Natural killer cell (primary cell): ENCODE measurements at regions not wholly inside any gene's neighbourhood (a gene's known extent, or its start where the extent isn't known, plus 50 kb on each side); places are given as distances from the start of the nearest gene placed in this dataset.

ENCODE experiments used
- ATAC-seq, 3 donors: fragments of 150-1000 bp in 2 of 3; fragments of 200-7000 bp in 1 of 3; cut with Tn5 transposase; 1 replicate in 1 of 3; 2 replicates in 2 of 3; pipeline ENCODE4 v1.10.0; 2021; ENCODE audit warnings: mild to moderate bottlenecking in 2 of 3, moderate library complexity in 2 of 3
- DNase-seq, 2 donors: peaks; one replicate each; pipeline versions ENCODE4 v3.0.0 to v3.0.0-alpha.2; 2013 to 2021; ENCODE audit warnings: mixed read lengths in 1 of 2
- H3K27ac ChIP-seq: one replicate; pipeline ENCODE4 v1.5.1; 2013; ENCODE audit warnings: mild to moderate bottlenecking, low read length
- H3K27me3 ChIP-seq: one replicate; pipeline ENCODE4 v1.6.1; 2013; ENCODE audit warnings: low read length; ENCODE audit not compliant: control insufficient read depth, insufficient read depth
- H3K36me3 ChIP-seq: one replicate; pipeline ENCODE4 v1.6.1; 2013; ENCODE audit warnings: low read length; ENCODE audit not compliant: control insufficient read depth, insufficient read depth
- H3K4me1 ChIP-seq: one replicate; pipeline ENCODE4 v1.6.1; 2013; ENCODE audit warnings: low read length; ENCODE audit not compliant: control insufficient read depth, insufficient read depth
- H3K4me3 ChIP-seq: one replicate; pipeline ENCODE4 v1.5.1; 2013; ENCODE audit warnings: low read length
- H3K9me3 ChIP-seq: one replicate; pipeline ENCODE4 v1.6.1; 2013; ENCODE audit warnings: low read length; ENCODE audit not compliant: control insufficient read depth, insufficient read depth
- H3K27ac Mint-ChIP-seq, 2 donors: one replicate each; pipeline ENCODE4 v1.8.0; 2022; ENCODE audit warnings: mild to moderate bottlenecking in 2 of 2, mixed read lengths in 2 of 2, moderate library complexity in 1 of 2
- H3K27me3 Mint-ChIP-seq, 2 donors: one replicate each; pipeline ENCODE4 v1.8.0; 2022; ENCODE audit warnings: low read depth in 2 of 2, mixed read lengths in 2 of 2
- H3K36me3 Mint-ChIP-seq: one replicate; pipeline ENCODE4 v1.8.0; 2022; ENCODE audit warnings: mixed read lengths
- H3K4me1 Mint-ChIP-seq, 2 donors: one replicate each; pipeline ENCODE4 v1.8.0; 2022; ENCODE audit warnings: mixed read lengths in 2 of 2
- H3K4me3 Mint-ChIP-seq: one replicate; pipeline ENCODE4 v1.8.0; 2022; ENCODE audit warnings: mild to moderate bottlenecking, moderate library complexity, mixed read lengths
- H3K9me3 Mint-ChIP-seq, 2 donors: one replicate each; pipeline ENCODE4 v1.8.0; 2022; ENCODE audit warnings: mixed read lengths in 2 of 2
- CTCF ChIP-seq: fragments of 200-600 bp; IDR thresholded peaks from one replicate; pipeline ENCODE4 v1.8.0; 2022; ENCODE audit warnings: antibody characterized with exemption
- WGBS: methylation state at CpG from one replicate; pipeline ENCODE4 v1.1.7; 2013; ENCODE audit warnings: missing lambda C conversion rate; ENCODE audit not compliant: insufficient coverage; 5-methylcytosine and 5-hydroxymethylcytosine counted together
- intact Hi-C: fragments of 100-400 bp; cut with micrococcal nuclease; formaldehyde crosslinking; loops from one replicate; pipeline ENCODE4 v1.14.2; 2022

- H3K27me3 Mint-ChIP-seq = peaks cover 13 to 28% of the 10 kb centered on the region in 2 donors
- intact Hi-C loops = no loop called here
- TF ChIP-seq CTCF = no peak
- H3K4me3 Mint-ChIP-seq = no peak overlapping the region
- H3K27ac Mint-ChIP-seq = no peak overlapping the region
- DNase-seq (no peak), ATAC-seq (no peak)
- no peaks in the 10 kb centered on the region for H3K9me3 Mint-ChIP-seq
- no peak overlapping the region for H3K4me3 ChIP-seq
- H3K27me3 ChIP-seq = no peaks in the 10 kb centered on the region
- H3K4me1 ChIP-seq = peaks cover 10% of the 10 kb centered on the region
- no peaks in the 10 kb centered on the region for H3K36me3 Mint-ChIP-seq
- H3K27ac ChIP-seq = no peak overlapping the region
- WGBS = 77% methylated on average over 7 of the region's 7 CpGs
- no peaks in the 10 kb centered on the region for H3K36me3 ChIP-seq
- H3K4me1 Mint-ChIP-seq = no peaks in the 10 kb centered on the region
- no peaks in the 10 kb centered on the region for H3K9me3 ChIP-seq
Observed at GRCh38 chr2:236748801-236749200, 179.2 kb downstream of the ACKR3 start.

- DNase-seq (no peak), ATAC-seq (no peak)
- H3K4me3 ChIP-seq = no peak overlapping the region
- H3K4me1 ChIP-seq = peaks cover 10% of the 10 kb centered on the region
- Mint-ChIP-seq H3K9me3 (no peaks in the 10 kb centered on the region), H3K27me3 (peaks cover 13 to 23% of the 10 kb centered on the region in 2 donors), H3K4me3 (no peak overlapping the region), H3K27ac (no peak overlapping the region), H3K36me3 (no peaks in the 10 kb centered on the region), H3K4me1 (no peaks in the 10 kb centered on the region)
- H3K27ac ChIP-seq = no peak overlapping the region
- H3K9me3 ChIP-seq = no peaks in the 10 kb centered on the region
- intact Hi-C loops = no loop called here
- no peaks in the 10 kb centered on the region for H3K27me3 ChIP-seq
- 63% methylated on average over 4 of the region's 4 CpGs for WGBS
- H3K36me3 ChIP-seq = no peaks in the 10 kb centered on the region
- TF ChIP-seq CTCF = no peak
Observed at GRCh38 chr2:236749346-236749745, 179.7 kb downstream of the ACKR3 start.

- H3K4me1 ChIP-seq = peaks cover 10% of the 10 kb centered on the region
- H3K27ac ChIP-seq = no peak overlapping the region
- H3K27me3 Mint-ChIP-seq = peaks cover 8 to 17% of the 10 kb centered on the region in 2 donors
- H3K4me1 Mint-ChIP-seq = no peaks in the 10 kb centered on the region
- no peak overlapping the region for H3K4me3 Mint-ChIP-seq
- no peak for ATAC-seq
- H3K27ac Mint-ChIP-seq = no peak overlapping the region
- no peak overlapping the region for H3K4me3 ChIP-seq
- intact Hi-C loops = no loop called here
- no peak for TF ChIP-seq CTCF
- no peaks in the 10 kb centered on the region for H3K9me3 Mint-ChIP-seq
- H3K36me3 Mint-ChIP-seq = no peaks in the 10 kb centered on the region
- no peaks in the 10 kb centered on the region for H3K9me3 ChIP-seq
- no peaks in the 10 kb centered on the region for H3K27me3 ChIP-seq
- no peak for DNase-seq
- WGBS = 90% methylated on average over 9 of the region's 11 CpGs
- no peaks in the 10 kb centered on the region for H3K36me3 ChIP-seq
Observed at GRCh38 chr2:236752096-236752495, 182.5 kb downstream of the ACKR3 start.

- H3K9me3 Mint-ChIP-seq = no peaks in the 10 kb centered on the region
- no peak for ATAC-seq
- H3K36me3 ChIP-seq = no peaks in the 10 kb centered on the region
- no peaks in the 10 kb centered on the region for H3K36me3 Mint-ChIP-seq
- no peaks in the 10 kb centered on the region for H3K27me3 ChIP-seq
- no peak overlapping the region for H3K4me3 Mint-ChIP-seq
- H3K27ac ChIP-seq = no peak overlapping the region
- no peak overlapping the region for H3K4me3 ChIP-seq
- peaks cover 5 to 18% of the 10 kb centered on the region in 2 donors for H3K27me3 Mint-ChIP-seq
- no peak for DNase-seq
- no peak overlapping the region for H3K27ac Mint-ChIP-seq
- H3K4me1 ChIP-seq = peaks cover 7% of the 10 kb centered on the region
- no peaks in the 10 kb centered on the region for H3K9me3 ChIP-seq
- 68% methylated on average over 3 of the region's 5 CpGs for WGBS
- TF ChIP-seq CTCF = no peak
- intact Hi-C loops = no loop called here
- H3K4me1 Mint-ChIP-seq = no peaks in the 10 kb centered on the region
Observed at GRCh38 chr2:236753606-236754270, 184.1 kb downstream of the ACKR3 start.
